ENCODE measurements at regions not wholly inside any gene's neighbourhood (a gene's known extent, or its start where the extent isn't known, plus 50 kb on each side); places are given as distances from the start of the nearest gene placed in this dataset.

DNA sequence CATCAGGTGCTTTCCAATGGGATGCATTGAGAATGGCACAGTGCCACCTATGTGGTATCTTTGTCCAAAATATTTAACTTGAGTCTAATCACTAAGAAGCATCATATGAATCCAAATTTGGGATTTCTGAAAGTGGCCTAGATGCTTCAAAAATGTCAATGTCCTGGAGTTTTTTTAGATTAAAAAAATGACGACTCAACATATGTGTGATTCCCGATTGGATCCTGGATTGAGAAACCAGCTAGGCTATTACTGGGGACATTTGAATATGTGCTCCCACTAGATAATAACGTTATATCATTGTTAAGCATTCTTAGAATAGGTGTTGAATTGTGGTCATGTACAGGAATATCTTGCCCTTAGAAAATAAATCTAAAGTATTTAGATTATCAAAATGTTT lies 189.2 kb downstream of the TBXT start:
- TF ChIP-seq CTCF (IDR thresholded peaks at IDR 0.05) (no peak), POLR2AphosphoS5 (IDR thresholded peaks at IDR 0.05) (no peak), EP300 (IDR thresholded peaks at IDR 0.05) (no peak), POLR2A (IDR thresholded peaks at IDR 0.05) (no peak)
